Thyroid gland (tissue), 4 donors: ENCODE measurements at regions not wholly inside any gene's neighbourhood (a gene's known extent, or its start where the extent isn't known, plus 50 kb on each side); places are given as distances from the start of the nearest gene placed in this dataset.

ENCODE experiments used
- CTCF ChIP-seq, 6 experiments: fragments of 200-600 bp in 3 of 6; fragments of 450-650 bp in 3 of 6; sonication (generic) in 3 of 6; IDR thresholded peaks; one replicate each; pipeline ENCODE4 v1.5.1; 2016 to 2019; ENCODE audit warnings: antibody characterized with exemption in 6 of 6, mild to moderate bottlenecking in 2 of 6, inconsistent platforms in 1 of 6, moderate library complexity in 1 of 6
- POLR2A ChIP-seq, 2 donors: fragments of 450-650 bp; IDR thresholded peaks; one replicate each; pipeline ENCODE4 v1.6.1; 2017; ENCODE audit warnings: antibody characterized with exemption in 2 of 2, mild to moderate bottlenecking in 2 of 2, moderate library complexity in 1 of 2

- no peak for TF ChIP-seq CTCF (IDR thresholded peaks at IDR 0.05)
- TF ChIP-seq POLR2A (IDR thresholded peaks at IDR 0.05): no peak
Measured at GRCh38 chr5:39518516-39518915, 93.7 kb upstream of the DAB2 start.
